OCI-LY7 (cell line): ENCODE measurements at regions not wholly inside any gene's neighbourhood (a gene's known extent, or its start where the extent isn't known, plus 50 kb on each side); places are given as distances from the start of the nearest gene placed in this dataset.

ENCODE experiments used
- EZH2phosphoT487 ChIP-seq: fragments of 200-600 bp; sonication (generic); IDR thresholded peaks from 2 replicates; pipeline ENCODE4 v1.6.1; 2018; ENCODE audit warnings: low read depth, borderline replicate concordance, mild to moderate bottlenecking, mixed run types, antibody characterized with exemption, low read length, moderate library complexity, mixed read lengths
- TF ChIP-seq, protein P1 (sequence below): fragments of 200-600 bp; sonication (generic); conservative IDR thresholded peaks from 2 replicates; pipeline ENCODE4 v1.5.1; 2014; ENCODE audit warnings: mild to moderate bottlenecking, antibody characterized with exemption, low read length, moderate library complexity, mixed read lengths

DNA sequence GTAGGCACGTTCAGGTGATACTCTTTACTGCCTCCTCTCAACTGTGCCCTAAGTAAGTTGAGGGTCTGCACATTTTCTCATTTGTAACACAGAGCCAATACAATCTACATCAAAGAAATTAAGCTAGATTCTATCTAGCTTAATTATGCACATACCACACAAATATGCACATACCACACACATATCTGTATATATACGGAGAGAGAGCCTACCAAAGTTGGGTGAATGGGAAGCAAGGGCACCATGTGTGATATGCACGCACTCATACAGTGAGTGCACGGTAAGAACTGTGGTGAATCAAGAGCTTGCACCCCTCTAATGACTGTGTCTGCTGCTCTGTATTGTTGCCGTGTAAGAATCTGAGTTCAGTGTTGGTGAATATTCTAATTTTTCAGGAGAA, 314.9 kb downstream of the ZNF326 start:
- TF ChIP-seq, protein P1, sequence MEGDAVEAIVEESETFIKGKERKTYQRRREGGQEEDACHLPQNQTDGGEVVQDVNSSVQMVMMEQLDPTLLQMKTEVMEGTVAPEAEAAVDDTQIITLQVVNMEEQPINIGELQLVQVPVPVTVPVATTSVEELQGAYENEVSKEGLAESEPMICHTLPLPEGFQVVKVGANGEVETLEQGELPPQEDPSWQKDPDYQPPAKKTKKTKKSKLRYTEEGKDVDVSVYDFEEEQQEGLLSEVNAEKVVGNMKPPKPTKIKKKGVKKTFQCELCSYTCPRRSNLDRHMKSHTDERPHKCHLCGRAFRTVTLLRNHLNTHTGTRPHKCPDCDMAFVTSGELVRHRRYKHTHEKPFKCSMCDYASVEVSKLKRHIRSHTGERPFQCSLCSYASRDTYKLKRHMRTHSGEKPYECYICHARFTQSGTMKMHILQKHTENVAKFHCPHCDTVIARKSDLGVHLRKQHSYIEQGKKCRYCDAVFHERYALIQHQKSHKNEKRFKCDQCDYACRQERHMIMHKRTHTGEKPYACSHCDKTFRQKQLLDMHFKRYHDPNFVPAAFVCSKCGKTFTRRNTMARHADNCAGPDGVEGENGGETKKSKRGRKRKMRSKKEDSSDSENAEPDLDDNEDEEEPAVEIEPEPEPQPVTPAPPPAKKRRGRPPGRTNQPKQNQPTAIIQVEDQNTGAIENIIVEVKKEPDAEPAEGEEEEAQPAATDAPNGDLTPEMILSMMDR = no peak
- no peak for TF ChIP-seq EZH2phosphoT487
